ENCODE measurements at regions not wholly inside any gene's neighbourhood (a gene's known extent, or its start where the extent isn't known, plus 50 kb on each side); places are given as distances from the start of the nearest gene placed in this dataset.

- TF ChIP-seq NFRKB (IDR thresholded peaks at IDR 0.05) (no peak), FOXA1 (IDR thresholded peaks at IDR 0.05) (no peak), FOXM1 (IDR thresholded peaks at IDR 0.05; ENCODE audit: borderline replicate concordance) (no peak), SP1 (IDR thresholded peaks at IDR 0.05) (no peak), FOXK2 (IDR thresholded peaks at IDR 0.05) (no peak)
Measured at GRCh38 chr3:117471831-117472230, 762.3 kb downstream of the TUSC7 start.
